ENCODE measurements at regions not wholly inside any gene's neighbourhood (a gene's known extent, or its start where the extent isn't known, plus 50 kb on each side); places are given as distances from the start of the nearest gene placed in this dataset.

DNA sequence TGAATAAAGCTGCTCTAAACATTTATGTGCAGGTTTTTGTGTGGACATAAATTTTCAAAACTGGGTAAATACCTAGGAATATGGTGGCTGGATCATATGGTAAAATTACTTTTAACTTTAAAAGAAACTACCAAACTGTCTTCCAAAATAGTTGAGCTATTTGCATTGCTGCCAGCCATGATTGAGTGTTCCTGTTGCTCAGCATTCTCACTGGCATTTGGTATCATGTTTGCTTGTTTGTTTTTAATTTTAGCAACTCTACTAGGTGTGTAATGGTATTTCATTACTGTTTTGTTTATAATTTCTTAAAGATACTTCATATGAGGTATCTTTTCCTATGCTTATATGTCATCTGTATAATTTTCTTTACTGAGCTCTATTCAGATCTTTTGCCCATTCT is 143.2 kb downstream of the POLR1F start:
- CTCF ChIA-PET (ENCODE audit: partially characterized antibody) = no interaction called here
- Histone ChIP-seq H3K79me1 (ENCODE audit: low read depth, low read length) (no peaks in the 10 kb centered on the region), H2BK20ac (ENCODE audit: low read length) (no peak overlapping the region), H2BK5ac (ENCODE audit: low read depth, low read length) (no peak overlapping the region), H3K9ac (replicated peaks in 1 of 4; ENCODE audit: extremely low read depth in 1 of 4, low read depth in 3 of 4, low read length in 3 of 4) (no peak overlapping the region), H3K23me2 (ENCODE audit: low read depth, low read length) (no peaks in the 10 kb centered on the region), H2AK5ac (ENCODE audit: low read depth, low read length) (no peak overlapping the region), H3K79me2 (ENCODE audit: control insufficient read depth in 1 of 2, insufficient read depth in 2 of 2, low read length in 2 of 2) (no peaks in the 10 kb centered on the region), H3K27me3 (replicated peaks in 1 of 4; ENCODE audit: control insufficient read depth in 3 of 4, extremely low read depth in 1 of 4, insufficient read depth in 3 of 4, low read length in 3 of 4) (no peaks in the 10 kb centered on the region), H3K23ac (ENCODE audit: insufficient read length) (no peak overlapping the region), H4K91ac (replicated peaks; ENCODE audit: insufficient read length, low read length) (no peak overlapping the region), H2AFZ (ENCODE audit: low read length) (no peak overlapping the region), H4K5ac (ENCODE audit: insufficient read length, low read depth, low read length) (no peak overlapping the region), H4K20me1 (replicated peaks in 1 of 2; ENCODE audit: control insufficient read depth in 1 of 2, insufficient read depth in 2 of 2, low read length in 2 of 2) (no peaks in the 10 kb centered on the region), H3K27ac (ENCODE audit: low read depth, low read length) (no peak overlapping the region), H3K56ac (replicated peaks; ENCODE audit: insufficient read length, low read depth, low read length) (no peak overlapping the region), H3K4me1 (replicated peaks in 1 of 4; ENCODE audit: control insufficient read depth in 3 of 4, insufficient read depth in 4 of 4, low read length in 3 of 4) (no peaks in the 10 kb centered on the region), H3K18ac (ENCODE audit: extremely low read depth, low read length) (no peak overlapping the region), H3K36me3 (ENCODE audit: control insufficient read depth in 2 of 4, insufficient read depth in 4 of 4, low read length in 3 of 4) (no peaks in the 10 kb centered on the region), H3K9me3 (ENCODE audit: insufficient read depth in 2 of 2, low read depth in 1 of 2, low read length in 1 of 2) (no peaks in the 10 kb centered on the region), H4K8ac (ENCODE audit: extremely low read depth, insufficient read depth, low read length) (no peak overlapping the region), H3K14ac (ENCODE audit: insufficient read length) (no peak overlapping the region), H2BK120ac (replicated peaks; ENCODE audit: low read depth, low read length) (no peak overlapping the region), H2BK15ac (ENCODE audit: low read length) (no peak overlapping the region), H3K4ac (replicated peaks; ENCODE audit: insufficient read length, low read depth, low read length) (no peak overlapping the region), H3K4me3 (ENCODE audit: extremely low read depth in 1 of 4, insufficient read depth in 2 of 4, low read depth in 3 of 4, low read length in 4 of 4) (no peak overlapping the region), H2BK12ac (ENCODE audit: low read depth, low read length) (no peak overlapping the region), H3K4me2 (ENCODE audit: insufficient read depth in 1 of 2, low read depth in 2 of 2, low read length in 2 of 2) (no peak overlapping the region)
- POLR2A ChIA-PET (ENCODE audit: partially characterized antibody) = no interaction called here
- FAIRE-seq (no peak), DNase-seq (ENCODE audit: low read depth in 1 of 2, low spot score in 2 of 2) (no peak)
- TF ChIP-seq EP300 (IDR thresholded peaks at IDR 0.05; ENCODE audit: borderline replicate concordance in 1 of 2, low read depth in 2 of 2, low read length in 2 of 2) (no peak), CHD1 (IDR thresholded peaks at IDR 0.05; ENCODE audit: low read depth, low read length) (no peak), NRF1 (IDR thresholded peaks at IDR 0.05; ENCODE audit: low read depth, low read length) (no peak), KDM1A (IDR thresholded peaks at IDR 0.05; ENCODE audit: borderline replicate concordance, low read length) (no peak), TAF7 (optimal IDR thresholded peaks at IDR 0.05; ENCODE audit: borderline replicate concordance, low read depth, low read length) (no peak), MAFK (IDR thresholded peaks at IDR 0.05; ENCODE audit: low read depth, low read length) (no peak), TCF12 (IDR thresholded peaks at IDR 0.05; ENCODE audit: low read depth, low read length) (no peak), POLR2A (IDR thresholded peaks at IDR 0.05; ENCODE audit: control extremely low read depth in 1 of 2, low read depth in 2 of 2, low read length in 2 of 2) (no peak)
- TF ChIP-seq, protein P1, sequence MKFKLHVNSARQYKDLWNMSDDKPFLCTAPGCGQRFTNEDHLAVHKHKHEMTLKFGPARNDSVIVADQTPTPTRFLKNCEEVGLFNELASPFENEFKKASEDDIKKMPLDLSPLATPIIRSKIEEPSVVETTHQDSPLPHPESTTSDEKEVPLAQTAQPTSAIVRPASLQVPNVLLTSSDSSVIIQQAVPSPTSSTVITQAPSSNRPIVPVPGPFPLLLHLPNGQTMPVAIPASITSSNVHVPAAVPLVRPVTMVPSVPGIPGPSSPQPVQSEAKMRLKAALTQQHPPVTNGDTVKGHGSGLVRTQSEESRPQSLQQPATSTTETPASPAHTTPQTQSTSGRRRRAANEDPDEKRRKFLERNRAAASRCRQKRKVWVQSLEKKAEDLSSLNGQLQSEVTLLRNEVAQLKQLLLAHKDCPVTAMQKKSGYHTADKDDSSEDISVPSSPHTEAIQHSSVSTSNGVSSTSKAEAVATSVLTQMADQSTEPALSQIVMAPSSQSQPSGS (IDR thresholded peaks at IDR 0.05; ENCODE audit: low read length) = no peak

Data from H1 (cell line).